Colonic mucosa (tissue), 4 donors: ENCODE measurements at regions not wholly inside any gene's neighbourhood (a gene's known extent, or its start where the extent isn't known, plus 50 kb on each side); places are given as distances from the start of the nearest gene placed in this dataset.
A peak's percentile ranks its signal among the peaks of the same experiment; 100 is the strongest.
"Not testable (repeated sequence)": the region's sequence is repeated elsewhere in the genome, so short reads cannot be mapped to it uniquely, and the experiment has no call there.

Experiments used
- DNase-seq: peaks from one replicate; pipeline ENCODE4 v3.0.0-alpha.2; 2020
- H3K27ac ChIP-seq: fragments of 200-600 bp; one replicate; pipeline ENCODE4 v1.8.0; 2021
- H3K27me3 ChIP-seq: fragments of 200-600 bp; one replicate; pipeline ENCODE4 v1.8.0; 2021
- H3K36me3 ChIP-seq: fragments of 200-600 bp; one replicate; pipeline ENCODE4 v1.8.0; 2021
- H3K4me1 ChIP-seq: fragments of 200-600 bp; one replicate; pipeline ENCODE4 v1.8.0; 2021; ENCODE audit warnings: mild to moderate bottlenecking
- H3K4me3 ChIP-seq: fragments of 200-600 bp; one replicate; pipeline ENCODE4 v1.8.0; 2021
- H3K9ac ChIP-seq, 2 donors: one replicate each; pipeline ENCODE4 v1.7.0; 2013; ENCODE audit warnings: control low read depth in 2 of 2, low read depth in 2 of 2, low read length in 2 of 2
- H3K9me3 ChIP-seq: fragments of 200-600 bp; one replicate; pipeline ENCODE4 v1.8.0; 2021
- intact Hi-C: fragments of 100-400 bp; cut with DNase I; formaldehyde crosslinking; loops from one replicate; pipeline ENCODE4 v1.14.1; 2022
- TF ChIP-seq, protein P1 (sequence below): fragments of 200-600 bp; IDR thresholded peaks from one replicate; pipeline ENCODE4 v1.8.0; 2022; ENCODE audit warnings: antibody characterized with exemption, mild to moderate bottlenecking
- donor health status: healthy.
- donor health status: DM: no; HTN: no; CAD: no.
- donor health status: DM: no; HTN: no; CAD: no.

DNA sequence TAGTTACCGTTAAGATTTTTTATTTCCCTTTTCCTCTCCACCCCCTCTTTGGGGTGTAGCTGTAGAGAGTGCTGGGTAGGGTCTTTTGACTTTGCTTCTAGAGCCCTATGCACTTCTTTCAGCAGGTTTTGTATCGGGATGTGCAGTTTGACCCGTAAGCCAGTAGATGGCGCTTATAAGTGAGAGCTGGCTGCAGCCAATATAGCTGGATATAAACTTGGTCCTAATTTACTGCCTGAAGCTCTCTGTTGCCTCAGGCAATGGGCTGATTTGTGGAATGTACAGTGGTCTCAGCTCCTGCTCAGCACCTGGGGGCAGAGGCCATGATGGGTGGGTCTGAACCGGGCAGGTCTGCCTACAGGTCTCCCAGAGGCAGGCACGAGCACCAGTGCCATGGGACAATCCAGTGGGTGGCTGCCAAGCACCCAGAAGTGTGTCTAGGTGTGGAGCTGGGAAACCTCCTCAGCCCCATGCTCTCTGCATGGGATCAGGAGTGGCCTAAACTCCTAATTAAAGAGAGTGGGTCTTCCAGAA, 146.5 kb downstream of the SPANXN1 start:
- H3K27me3 ChIP-seq: no peaks in the 10 kb centered on the region
- H3K27ac ChIP-seq: no peak overlapping the region
- no peaks in the 10 kb centered on the region for H3K36me3 ChIP-seq
- H3K4me3 ChIP-seq: no peak overlapping the region
- no peak overlapping the region for H3K9ac ChIP-seq
- intact Hi-C loops: no loop called here
- H3K4me1 ChIP-seq: no peaks in the 10 kb centered on the region
- TF ChIP-seq, protein P1, sequence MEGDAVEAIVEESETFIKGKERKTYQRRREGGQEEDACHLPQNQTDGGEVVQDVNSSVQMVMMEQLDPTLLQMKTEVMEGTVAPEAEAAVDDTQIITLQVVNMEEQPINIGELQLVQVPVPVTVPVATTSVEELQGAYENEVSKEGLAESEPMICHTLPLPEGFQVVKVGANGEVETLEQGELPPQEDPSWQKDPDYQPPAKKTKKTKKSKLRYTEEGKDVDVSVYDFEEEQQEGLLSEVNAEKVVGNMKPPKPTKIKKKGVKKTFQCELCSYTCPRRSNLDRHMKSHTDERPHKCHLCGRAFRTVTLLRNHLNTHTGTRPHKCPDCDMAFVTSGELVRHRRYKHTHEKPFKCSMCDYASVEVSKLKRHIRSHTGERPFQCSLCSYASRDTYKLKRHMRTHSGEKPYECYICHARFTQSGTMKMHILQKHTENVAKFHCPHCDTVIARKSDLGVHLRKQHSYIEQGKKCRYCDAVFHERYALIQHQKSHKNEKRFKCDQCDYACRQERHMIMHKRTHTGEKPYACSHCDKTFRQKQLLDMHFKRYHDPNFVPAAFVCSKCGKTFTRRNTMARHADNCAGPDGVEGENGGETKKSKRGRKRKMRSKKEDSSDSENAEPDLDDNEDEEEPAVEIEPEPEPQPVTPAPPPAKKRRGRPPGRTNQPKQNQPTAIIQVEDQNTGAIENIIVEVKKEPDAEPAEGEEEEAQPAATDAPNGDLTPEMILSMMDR: peak; percentile 31
- DNase-seq: no peak
- no peaks in the 10 kb centered on the region for H3K9me3 ChIP-seq

DNA sequence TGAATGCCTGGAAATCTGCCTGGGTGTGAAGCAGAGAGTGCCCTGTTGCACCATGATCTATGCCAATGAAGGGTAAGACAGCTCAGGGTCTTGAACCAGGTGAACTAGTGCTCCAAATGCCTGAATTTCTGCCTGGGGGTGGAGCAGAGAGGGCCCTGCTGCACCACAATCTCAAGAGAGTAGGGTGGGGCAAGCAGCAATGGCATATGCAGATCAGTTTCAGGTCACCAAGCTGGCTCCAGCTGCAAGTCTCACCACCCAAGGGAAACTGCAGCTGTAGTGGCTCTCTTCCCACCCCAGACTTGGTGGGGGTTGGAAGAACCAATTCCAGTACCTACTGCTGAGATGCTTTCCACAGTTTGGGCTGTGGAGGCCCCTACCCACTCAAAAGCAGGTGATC, 147.0 kb downstream of the SPANXN1 start:
- intact Hi-C loops: no loop called here
- no peak overlapping the region for H3K27ac ChIP-seq
- H3K4me3 ChIP-seq: no peak overlapping the region
- H3K9me3 ChIP-seq: no peaks in the 10 kb centered on the region
- DNase-seq: no peak
- no peaks in the 10 kb centered on the region for H3K36me3 ChIP-seq
- H3K9ac ChIP-seq: no peak overlapping the region
- H3K4me1 ChIP-seq: no peaks in the 10 kb centered on the region
- H3K27me3 ChIP-seq: no peaks in the 10 kb centered on the region
- TF ChIP-seq, protein P1: no peak

DNA sequence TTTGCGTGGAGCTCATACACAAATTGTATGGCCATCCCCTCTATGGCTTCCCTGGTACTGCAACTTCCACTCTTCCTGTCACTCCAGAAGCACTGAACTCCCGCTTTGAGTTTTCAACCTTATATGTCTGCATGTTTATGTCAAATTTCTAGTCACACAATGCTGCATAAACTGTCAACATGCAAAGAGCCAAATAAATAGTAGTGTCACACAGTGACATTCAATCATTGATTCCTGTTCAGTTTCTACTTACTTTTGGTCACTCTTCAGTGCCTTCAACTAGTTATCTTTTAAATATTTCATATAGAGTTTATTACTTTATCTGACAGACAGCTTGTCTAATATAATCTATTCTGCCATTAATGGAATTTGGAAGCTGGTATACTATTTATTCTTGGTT, 149.3 kb downstream of the SPANXN1 start:
- intact Hi-C loops: no loop called here
- H3K9me3 ChIP-seq: no peaks in the 10 kb centered on the region
- no peaks in the 10 kb centered on the region for H3K4me1 ChIP-seq
- no peaks in the 10 kb centered on the region for H3K27me3 ChIP-seq
- no peak overlapping the region for H3K27ac ChIP-seq
- DNase-seq: no peak
- no peak overlapping the region for H3K4me3 ChIP-seq
- TF ChIP-seq, protein P1: no peak
- H3K36me3 ChIP-seq: no peaks in the 10 kb centered on the region
- no peak overlapping the region for H3K9ac ChIP-seq

DNA sequence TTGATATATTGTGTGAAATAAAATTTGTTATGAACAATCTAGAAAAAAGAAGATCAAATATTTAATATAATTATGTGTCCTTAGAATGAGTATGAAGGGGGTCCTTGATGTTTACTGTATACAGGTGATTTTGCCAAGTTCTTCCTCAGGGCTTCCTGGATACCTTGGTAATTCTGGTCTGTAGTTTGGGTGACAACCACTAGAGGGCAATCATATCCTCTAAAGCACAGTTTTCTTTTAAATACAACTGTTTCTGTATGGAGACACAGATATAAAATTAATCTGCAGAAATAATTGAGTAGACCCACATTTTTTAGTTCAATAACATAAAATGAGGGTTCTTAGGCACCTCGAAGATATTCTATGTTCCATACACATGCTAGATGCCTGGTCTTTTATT, 157.7 kb downstream of the SPANXN1 start:
- Histone ChIP-seq H3K27ac (no peak overlapping the region), H3K27me3 (no peaks in the 10 kb centered on the region), H3K36me3 (no peaks in the 10 kb centered on the region), H3K4me1 (no peaks in the 10 kb centered on the region), H3K9me3 (no peaks in the 10 kb centered on the region), H3K4me3 (no peak overlapping the region), H3K9ac (no peak overlapping the region)
- TF ChIP-seq, protein P1: peak; percentile 54
- intact Hi-C loops: no loop called here
- peak; percentile 23 for DNase-seq

DNA sequence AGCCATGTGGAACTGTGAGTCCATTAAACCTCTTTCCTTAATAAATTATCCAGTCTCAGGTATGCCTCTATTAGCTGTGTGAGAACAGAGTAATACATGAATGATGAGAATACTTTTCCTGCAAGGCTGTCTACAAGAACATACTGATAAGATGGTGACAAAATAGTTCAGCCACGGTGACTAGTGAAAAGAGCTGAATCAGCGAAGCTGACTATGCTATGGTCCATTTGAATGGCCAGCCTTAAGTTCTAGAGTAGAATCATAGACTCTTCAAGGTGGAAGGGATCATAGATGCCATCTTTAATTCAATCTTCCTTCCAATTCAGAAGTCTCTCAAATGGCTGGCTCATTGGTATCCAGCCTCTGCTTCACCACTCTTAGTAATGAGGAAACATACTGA, 163.3 kb downstream of the SPANXN1 start:
- Histone ChIP-seq H3K4me3 (no peak overlapping the region), H3K36me3 (no peaks in the 10 kb centered on the region), H3K9me3 (no peaks in the 10 kb centered on the region), H3K9ac (no peak overlapping the region), H3K4me1 (no peaks in the 10 kb centered on the region), H3K27ac (no peak overlapping the region), H3K27me3 (no peaks in the 10 kb centered on the region)
- DNase-seq: no peak
- intact Hi-C loops: no loop called here
- TF ChIP-seq, protein P1: no peak

DNA sequence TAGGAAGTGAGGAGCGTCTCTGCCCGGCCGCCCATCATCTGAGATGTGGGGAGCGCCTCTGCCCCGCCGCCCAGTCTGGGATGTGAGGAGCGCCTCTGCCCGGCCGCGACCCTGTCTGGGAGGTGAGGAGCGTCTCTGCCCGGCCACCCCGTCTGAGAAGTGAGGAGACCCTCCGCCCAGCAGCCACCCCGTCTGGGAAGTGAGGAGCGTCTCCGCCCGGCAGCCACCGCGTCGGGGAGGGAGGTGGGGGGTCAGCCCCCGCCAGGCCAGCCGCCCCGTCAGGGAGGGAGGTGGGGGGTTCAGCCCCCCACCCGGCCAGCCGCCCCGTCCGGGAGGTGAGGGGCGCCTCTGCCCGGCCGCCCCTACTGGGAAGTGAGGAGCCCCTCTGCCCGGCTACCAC, 188.9 kb downstream of the SPANXN1 start:
- DNase-seq: not testable (repeated sequence)

More for the DNA sequence above, 188.9 kb downstream of the SPANXN1 start:
- H3K9me3 ChIP-seq, H3K36me3 ChIP-seq, intact Hi-C loops, H3K27me3 ChIP-seq, H3K27ac ChIP-seq, H3K9ac ChIP-seq, H3K4me3 ChIP-seq, H3K4me1 ChIP-seq: not testable (repeated sequence)
